Panc1 (cell line): ENCODE measurements at regions not wholly inside any gene's neighbourhood (a gene's known extent, or its start where the extent isn't known, plus 50 kb on each side); places are given as distances from the start of the nearest gene placed in this dataset.

Experiments
- ATAC-seq: fragments of 200-7000 bp; cut with Tn5 transposase; 2 replicates; pipeline ENCODE4 v1.9.1; 2020; ENCODE audit warnings: mild to moderate bottlenecking, moderate library complexity
- BruUV-seq: library from RNA; stranded (reverse); fragments of 400-500 nt; replicated peaks from 2 replicates; lab custom pipeline; 2021; lab: Mats Ljungman, UMichigan
- CTCF ChIA-PET: fragments of 300-600 bp; sonication (Branson Sonifier 250); formaldehyde crosslinking; loops from one replicate; lab custom pipeline; 2022; ENCODE audit warnings: antibody characterized with exemption; lab: Charles Lee
- POLR2A ChIA-PET: fragments of 300-600 bp; sonication (Branson Sonifier 250); formaldehyde crosslinking; loops from one replicate; lab custom pipeline; 2022; ENCODE audit warnings: antibody characterized with exemption; lab: Charles Lee
- DNase-seq: peaks from one replicate; pipeline ENCODE4 v3.0.0-alpha.2; 2010; ENCODE audit warnings: low read depth, low spot score
- H3K27ac ChIP-seq: 2 replicates; pipeline ENCODE4 v1.5.1; 2011; ENCODE audit warnings: mild to moderate bottlenecking, low read length, inconsistent platforms
- H3K27me3 ChIP-seq: fragments of 200-500 bp; sonication (Bioruptor generic); 2 replicates; pipeline ENCODE4 v1.6.0; 2014; ENCODE audit warnings: low read length, inconsistent platforms; ENCODE audit not compliant: control insufficient read depth, insufficient read depth
- H3K36me3 ChIP-seq: fragments of 200-500 bp; sonication (Bioruptor generic); 2 replicates; pipeline ENCODE4 v1.5.1; 2014; ENCODE audit warnings: inconsistent platforms, mild to moderate bottlenecking, low read length, moderate library complexity; ENCODE audit not compliant: control insufficient read depth, insufficient read depth
- H3K4me1 ChIP-seq: 2 replicates; pipeline ENCODE4 v1.5.1; 2011; ENCODE audit warnings: inconsistent platforms, mild to moderate bottlenecking, low read length, moderate library complexity; ENCODE audit not compliant: control insufficient read depth, insufficient read depth
- H3K4me3 ChIP-seq, 2 experiments: 2 replicates each; pipeline ENCODE4 v1.5.1; 2011 to 2012; ENCODE audit warnings: low read depth in 2 of 2, low read length in 2 of 2, mild to moderate bottlenecking in 2 of 2, inconsistent platforms in 1 of 2, moderate library complexity in 1 of 2
- H3K9me3 ChIP-seq: fragments of 200-500 bp; sonication (Bioruptor generic); 2 replicates; pipeline ENCODE4 v1.5.1; 2014; ENCODE audit warnings: low read depth, mild to moderate bottlenecking, inconsistent platforms, low read length, moderate library complexity; ENCODE audit not compliant: control insufficient read depth, insufficient read depth
- POLR2AphosphoS5 ChIP-seq: IDR thresholded peaks from 2 replicates; pipeline ENCODE4 v1.6.1; 2012; ENCODE audit warnings: mild to moderate bottlenecking, low read depth, low read length, moderate library complexity
- SIN3A ChIP-seq: IDR thresholded peaks from 2 replicates; pipeline ENCODE4 v1.6.1; 2012; ENCODE audit warnings: low read depth, mild to moderate bottlenecking, low read length, moderate library complexity, borderline replicate concordance; ENCODE audit not compliant: insufficient read depth
- TCF7L2 ChIP-seq: IDR thresholded peaks from 2 replicates; pipeline ENCODE4 v1.6.1; 2011; ENCODE audit warnings: mild to moderate bottlenecking, low read depth, low read length, inconsistent platforms
- in situ Hi-C: cut with HindIII; loops from 2 replicates; pipeline ENCODE4 v1.10.0; 2016; ENCODE audit warnings: low sequenced_read_pairs, low pct_unique_long_range_greater_than_20kb
- intact Hi-C: fragments of 100-400 bp; cut with micrococcal nuclease; formaldehyde crosslinking; loops from one replicate; pipeline ENCODE4 v1.10.0; 2022; ENCODE audit not compliant: unreplicated experiment
- TF ChIP-seq, protein P1 (sequence below): fragments of 450-650 bp; IDR thresholded peaks from 2 replicates; pipeline ENCODE4 v1.5.1; 2017; ENCODE audit warnings: mild to moderate bottlenecking
- TF ChIP-seq, protein P2 (sequence below), 2 experiments: IDR thresholded peaks; 2 replicates each; pipeline ENCODE4 v1.6.1; 2011 to 2012; ENCODE audit warnings: low read depth in 2 of 2, control low read depth in 1 of 2, low read length in 1 of 2, mild to moderate bottlenecking in 1 of 2, moderate library complexity in 1 of 2; ENCODE audit not compliant: insufficient read depth in 1 of 2

DNA sequence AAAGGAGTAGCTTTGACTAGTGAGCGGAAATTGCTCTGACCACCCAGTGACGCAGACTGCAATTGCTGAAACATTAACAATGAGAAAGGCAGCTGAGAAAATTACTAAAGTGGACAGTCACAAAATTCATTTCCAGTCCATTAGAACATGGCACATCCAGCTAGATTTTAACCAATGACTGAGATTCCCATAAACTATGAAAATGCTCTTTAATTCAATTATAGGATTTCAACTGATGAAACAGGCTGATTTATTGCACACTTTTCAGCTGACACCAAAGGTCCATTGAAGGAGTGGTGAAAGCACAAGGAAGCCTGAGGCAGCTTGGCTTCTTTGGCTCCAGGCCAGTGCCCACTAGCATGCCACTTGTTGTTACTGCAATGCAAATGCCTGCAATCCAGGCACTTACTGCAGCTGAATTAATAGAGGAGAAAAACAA lies 933.4 kb downstream of the SLITRK6 start:
- in situ Hi-C loops (no loop called here), intact Hi-C loops (no loop called here)
- CTCF ChIA-PET, result interaction anchor here (0.7 kb wide), 1 partner anchor 1823 kb away, joined by 4 read pairs; no protein-coding TSS in a partner anchor
- BruUV-seq, result no TSS peak
- Histone ChIP-seq H3K27me3 (no peaks in the 10 kb centered on the region), H3K36me3 (no peaks in the 10 kb centered on the region), H3K4me3 (no peak overlapping the region), H3K27ac (no peak overlapping the region), H3K4me1 (no peaks in the 10 kb centered on the region), H3K9me3 (no peaks in the 10 kb centered on the region)
- ATAC-seq, result no peak
- TF ChIP-seq SIN3A (no peak), TCF7L2 (no peak)
- TF ChIP-seq, protein P1, sequence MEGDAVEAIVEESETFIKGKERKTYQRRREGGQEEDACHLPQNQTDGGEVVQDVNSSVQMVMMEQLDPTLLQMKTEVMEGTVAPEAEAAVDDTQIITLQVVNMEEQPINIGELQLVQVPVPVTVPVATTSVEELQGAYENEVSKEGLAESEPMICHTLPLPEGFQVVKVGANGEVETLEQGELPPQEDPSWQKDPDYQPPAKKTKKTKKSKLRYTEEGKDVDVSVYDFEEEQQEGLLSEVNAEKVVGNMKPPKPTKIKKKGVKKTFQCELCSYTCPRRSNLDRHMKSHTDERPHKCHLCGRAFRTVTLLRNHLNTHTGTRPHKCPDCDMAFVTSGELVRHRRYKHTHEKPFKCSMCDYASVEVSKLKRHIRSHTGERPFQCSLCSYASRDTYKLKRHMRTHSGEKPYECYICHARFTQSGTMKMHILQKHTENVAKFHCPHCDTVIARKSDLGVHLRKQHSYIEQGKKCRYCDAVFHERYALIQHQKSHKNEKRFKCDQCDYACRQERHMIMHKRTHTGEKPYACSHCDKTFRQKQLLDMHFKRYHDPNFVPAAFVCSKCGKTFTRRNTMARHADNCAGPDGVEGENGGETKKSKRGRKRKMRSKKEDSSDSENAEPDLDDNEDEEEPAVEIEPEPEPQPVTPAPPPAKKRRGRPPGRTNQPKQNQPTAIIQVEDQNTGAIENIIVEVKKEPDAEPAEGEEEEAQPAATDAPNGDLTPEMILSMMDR, result no peak
- TF ChIP-seq, protein P2, sequence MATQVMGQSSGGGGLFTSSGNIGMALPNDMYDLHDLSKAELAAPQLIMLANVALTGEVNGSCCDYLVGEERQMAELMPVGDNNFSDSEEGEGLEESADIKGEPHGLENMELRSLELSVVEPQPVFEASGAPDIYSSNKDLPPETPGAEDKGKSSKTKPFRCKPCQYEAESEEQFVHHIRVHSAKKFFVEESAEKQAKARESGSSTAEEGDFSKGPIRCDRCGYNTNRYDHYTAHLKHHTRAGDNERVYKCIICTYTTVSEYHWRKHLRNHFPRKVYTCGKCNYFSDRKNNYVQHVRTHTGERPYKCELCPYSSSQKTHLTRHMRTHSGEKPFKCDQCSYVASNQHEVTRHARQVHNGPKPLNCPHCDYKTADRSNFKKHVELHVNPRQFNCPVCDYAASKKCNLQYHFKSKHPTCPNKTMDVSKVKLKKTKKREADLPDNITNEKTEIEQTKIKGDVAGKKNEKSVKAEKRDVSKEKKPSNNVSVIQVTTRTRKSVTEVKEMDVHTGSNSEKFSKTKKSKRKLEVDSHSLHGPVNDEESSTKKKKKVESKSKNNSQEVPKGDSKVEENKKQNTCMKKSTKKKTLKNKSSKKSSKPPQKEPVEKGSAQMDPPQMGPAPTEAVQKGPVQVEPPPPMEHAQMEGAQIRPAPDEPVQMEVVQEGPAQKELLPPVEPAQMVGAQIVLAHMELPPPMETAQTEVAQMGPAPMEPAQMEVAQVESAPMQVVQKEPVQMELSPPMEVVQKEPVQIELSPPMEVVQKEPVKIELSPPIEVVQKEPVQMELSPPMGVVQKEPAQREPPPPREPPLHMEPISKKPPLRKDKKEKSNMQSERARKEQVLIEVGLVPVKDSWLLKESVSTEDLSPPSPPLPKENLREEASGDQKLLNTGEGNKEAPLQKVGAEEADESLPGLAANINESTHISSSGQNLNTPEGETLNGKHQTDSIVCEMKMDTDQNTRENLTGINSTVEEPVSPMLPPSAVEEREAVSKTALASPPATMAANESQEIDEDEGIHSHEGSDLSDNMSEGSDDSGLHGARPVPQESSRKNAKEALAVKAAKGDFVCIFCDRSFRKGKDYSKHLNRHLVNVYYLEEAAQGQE (IDR thresholded peaks at IDR 0.05; ENCODE audit: insufficient read depth in 1 of 2, low read depth in 2 of 2, low read length in 1 of 2), result no peak
- POLR2A ChIA-PET, result no interaction called here
- no peak for DNase-seq

DNA sequence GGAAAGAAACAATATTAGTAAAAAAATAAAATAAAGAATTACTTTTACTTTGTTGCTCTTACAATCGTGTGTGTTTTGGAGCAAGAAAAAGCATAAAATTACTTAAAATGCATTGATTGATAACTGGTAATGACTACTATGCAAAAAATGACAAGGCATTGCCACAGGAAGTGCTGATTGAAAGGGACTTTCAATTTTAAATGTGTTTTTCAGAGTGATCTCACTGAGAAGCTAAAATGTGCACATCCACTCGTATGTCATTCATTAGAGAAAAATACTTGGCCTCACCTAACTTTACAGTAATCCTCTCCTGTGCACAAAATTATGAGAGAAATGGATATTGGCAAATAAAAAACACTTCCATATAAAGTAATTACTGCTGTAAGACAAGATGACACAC lies 934.9 kb downstream of the SLITRK6 start:
- TF ChIP-seq SIN3A (no peak), TCF7L2 (no peak), POLR2AphosphoS5 (no peak)
- TF ChIP-seq, protein P2 (IDR thresholded peaks at IDR 0.05; ENCODE audit: insufficient read depth in 1 of 2, low read depth in 2 of 2, low read length in 1 of 2), result no peak
- TF ChIP-seq, protein P1, result no peak
- in situ Hi-C loops, result no loop called here
- Histone ChIP-seq H3K27ac (no peak overlapping the region), H3K4me1 (no peaks in the 10 kb centered on the region), H3K36me3 (no peaks in the 10 kb centered on the region), H3K27me3 (no peaks in the 10 kb centered on the region), H3K4me3 (no peak overlapping the region), H3K9me3 (no peaks in the 10 kb centered on the region)
- no peak for DNase-seq
- CTCF ChIA-PET, result no interaction called here
- no TSS peak for BruUV-seq
- POLR2A ChIA-PET, result no interaction called here
- ATAC-seq, result no peak
- intact Hi-C loops, result no loop called here
